Testis (tissue), 2 donors: ENCODE measurements at regions not wholly inside any gene's neighbourhood (a gene's known extent, or its start where the extent isn't known, plus 50 kb on each side); places are given as distances from the start of the nearest gene placed in this dataset.

Experiments used
- POLR2A ChIP-seq: fragments of 450-650 bp; IDR thresholded peaks from one replicate; pipeline ENCODE4 v1.6.1; 2017; ENCODE audit warnings: antibody characterized with exemption, mild to moderate bottlenecking, moderate library complexity
- TF ChIP-seq, protein P1 (sequence below), 3 experiments: fragments of 450-650 bp in 2 of 3; fragments of 200-600 bp in 1 of 3; sonication (generic) in 1 of 3; IDR thresholded peaks; one replicate each; pipeline ENCODE4 v1.5.1; 2016 to 2019; ENCODE audit warnings: antibody characterized with exemption in 3 of 3, mild to moderate bottlenecking in 2 of 3, moderate library complexity in 1 of 3

- TF ChIP-seq, protein P1, sequence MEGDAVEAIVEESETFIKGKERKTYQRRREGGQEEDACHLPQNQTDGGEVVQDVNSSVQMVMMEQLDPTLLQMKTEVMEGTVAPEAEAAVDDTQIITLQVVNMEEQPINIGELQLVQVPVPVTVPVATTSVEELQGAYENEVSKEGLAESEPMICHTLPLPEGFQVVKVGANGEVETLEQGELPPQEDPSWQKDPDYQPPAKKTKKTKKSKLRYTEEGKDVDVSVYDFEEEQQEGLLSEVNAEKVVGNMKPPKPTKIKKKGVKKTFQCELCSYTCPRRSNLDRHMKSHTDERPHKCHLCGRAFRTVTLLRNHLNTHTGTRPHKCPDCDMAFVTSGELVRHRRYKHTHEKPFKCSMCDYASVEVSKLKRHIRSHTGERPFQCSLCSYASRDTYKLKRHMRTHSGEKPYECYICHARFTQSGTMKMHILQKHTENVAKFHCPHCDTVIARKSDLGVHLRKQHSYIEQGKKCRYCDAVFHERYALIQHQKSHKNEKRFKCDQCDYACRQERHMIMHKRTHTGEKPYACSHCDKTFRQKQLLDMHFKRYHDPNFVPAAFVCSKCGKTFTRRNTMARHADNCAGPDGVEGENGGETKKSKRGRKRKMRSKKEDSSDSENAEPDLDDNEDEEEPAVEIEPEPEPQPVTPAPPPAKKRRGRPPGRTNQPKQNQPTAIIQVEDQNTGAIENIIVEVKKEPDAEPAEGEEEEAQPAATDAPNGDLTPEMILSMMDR (IDR thresholded peaks at IDR 0.05), result no peak
- TF ChIP-seq POLR2A, result no peak
Measured at GRCh38 chr21:27076025-27076424, 109.1 kb upstream of the ADAMTS5 start.
